Peyer's patch (tissue), 4 donors: ENCODE measurements at regions not wholly inside any gene's neighbourhood (a gene's known extent, or its start where the extent isn't known, plus 50 kb on each side); places are given as distances from the start of the nearest gene placed in this dataset.

ENCODE experiments used
- CTCF ChIP-seq, 6 experiments: fragments of 450-650 bp in 4 of 6; fragments of 200-600 bp in 2 of 6; sonication (generic) in 1 of 6; IDR thresholded peaks; one replicate each; pipeline ENCODE4 v1.5.1; 2017 to 2019; ENCODE audit warnings: antibody characterized with exemption in 6 of 6, mild to moderate bottlenecking in 3 of 6, moderate library complexity in 1 of 6
- POLR2A ChIP-seq, 2 donors: fragments of 450-650 bp; IDR thresholded peaks; one replicate each; pipeline ENCODE4 v1.5.1; 2017; ENCODE audit warnings: antibody characterized with exemption in 2 of 2, mild to moderate bottlenecking in 2 of 2, moderate library complexity in 2 of 2

- TF ChIP-seq CTCF (IDR thresholded peaks at IDR 0.05) (no peak), POLR2A (IDR thresholded peaks at IDR 0.05) (no peak)
Measured at GRCh38 chr19:30076101-30076551, 134.1 kb downstream of the URI1 start.
